GM23338 (cell line): ENCODE measurements at regions not wholly inside any gene's neighbourhood (a gene's known extent, or its start where the extent isn't known, plus 50 kb on each side); places are given as distances from the start of the nearest gene placed in this dataset.

Source experiments
- ATAC-seq: fragments of 200-7000 bp; cut with Tn5 transposase; 3 replicates; pipeline ENCODE4 v1.9.1; 2020
- DNase-seq: peaks from one replicate; pipeline ENCODE4 v3.0.0-alpha.2; 2015; ENCODE audit warnings: low spot score
- H2AFZ ChIP-seq: fragments of 200-600 bp; sonication (generic); 2 replicates; pipeline ENCODE4 v1.8.0; 2016; ENCODE audit warnings: antibody characterized with exemption, mild to moderate bottlenecking, moderate library complexity
- H3F3A ChIP-seq: fragments of 200-600 bp; sonication (generic); replicated peaks from 2 replicates; pipeline ENCODE4 v1.8.0; 2017; ENCODE audit warnings: antibody characterized with exemption, mixed run types, low read depth
- H3K27ac ChIP-seq: fragments of 200-600 bp; sonication (generic); 2 replicates; pipeline ENCODE4 v1.6.1; 2016; ENCODE audit warnings: low read depth
- H3K27me3 ChIP-seq: fragments of 200-600 bp; sonication (generic); 2 replicates; pipeline ENCODE4 v1.8.0; 2016; ENCODE audit warnings: mild to moderate bottlenecking, mixed run types, moderate library complexity; ENCODE audit not compliant: insufficient read depth
- H3K36me3 ChIP-seq: fragments of 200-600 bp; sonication (generic); 2 replicates; pipeline ENCODE4 v1.8.0; 2016; ENCODE audit warnings: mild to moderate bottlenecking; ENCODE audit not compliant: insufficient read depth
- H3K4me1 ChIP-seq: fragments of 200-600 bp; sonication (generic); 2 replicates; pipeline ENCODE4 v1.8.0; 2016; ENCODE audit warnings: mild to moderate bottlenecking, moderate library complexity; ENCODE audit not compliant: insufficient read depth
- H3K4me2 ChIP-seq: fragments of 200-600 bp; sonication (generic); 2 replicates; pipeline ENCODE4 v1.7.1; 2017; ENCODE audit warnings: mixed run types
- H3K4me3 ChIP-seq: fragments of 200-600 bp; sonication (generic); 2 replicates; pipeline ENCODE4 v1.6.1; 2016; ENCODE audit warnings: mixed run types
- H3K79me2 ChIP-seq: fragments of 200-600 bp; sonication (generic); replicated peaks from 2 replicates; pipeline ENCODE4 v1.8.0; 2017; ENCODE audit warnings: mild to moderate bottlenecking; ENCODE audit not compliant: insufficient read depth
- H3K9me2 ChIP-seq: fragments of 200-600 bp; sonication (generic); 2 replicates; pipeline ENCODE4 v1.8.0; 2017; ENCODE audit not compliant: insufficient read depth
- H4K20me1 ChIP-seq: fragments of 200-600 bp; sonication (generic); replicated peaks from 2 replicates; pipeline ENCODE4 v1.8.0; 2017; ENCODE audit warnings: mild to moderate bottlenecking; ENCODE audit not compliant: insufficient read depth
- H3K27ac Mint-ChIP-seq: 2 replicates; pipeline ENCODE4 v1.8.0; 2020; ENCODE audit warnings: inconsistent platforms, mild to moderate bottlenecking, moderate library complexity, mixed read lengths
- H3K27me3 Mint-ChIP-seq: 3 replicates; pipeline ENCODE4 v1.8.0; 2022; ENCODE audit warnings: low read depth, mild to moderate bottlenecking, moderate library complexity, mixed read lengths, inconsistent platforms; ENCODE audit not compliant: insufficient read depth, poor library complexity
- H3K36me3 Mint-ChIP-seq: 3 replicates; pipeline ENCODE4 v1.8.0; 2021; ENCODE audit warnings: low read depth, mild to moderate bottlenecking, inconsistent platforms, moderate library complexity, mixed read lengths
- H3K4me1 Mint-ChIP-seq: 3 replicates; pipeline ENCODE4 v1.8.0; 2020; ENCODE audit warnings: mild to moderate bottlenecking, inconsistent platforms, mixed read lengths
- H3K4me3 Mint-ChIP-seq: 3 replicates; pipeline ENCODE4 v1.8.0; 2021; ENCODE audit warnings: moderate library complexity, mild to moderate bottlenecking, inconsistent platforms, mixed read lengths
- H3K9me3 Mint-ChIP-seq: 3 replicates; pipeline ENCODE4 v1.8.0; 2020; ENCODE audit warnings: moderate library complexity, mild to moderate bottlenecking, inconsistent platforms, mixed read lengths
- EZH2phosphoT487 ChIP-seq: fragments of 200-600 bp; sonication (generic); IDR thresholded peaks from one replicate; pipeline ENCODE4 v1.8.1; 2018; ENCODE audit warnings: antibody characterized with exemption; ENCODE audit not compliant: unreplicated experiment
- JUNB ChIP-seq: IDR thresholded peaks from one replicate; pipeline ENCODE4 v1.6.1; 2016; ENCODE audit warnings: antibody characterized with exemption; ENCODE audit not compliant: unreplicated experiment
- POLR2AphosphoS5 ChIP-seq: IDR thresholded peaks from 2 replicates; pipeline ENCODE4 v1.6.1; 2016; ENCODE audit warnings: antibody characterized with exemption, low read depth
- TF ChIP-seq, protein P1 (sequence below): fragments of 250-450 bp; sonication (Bioruptor Pico); IDR thresholded peaks from 2 replicates; pipeline ENCODE4 v1.5.0; 2020; ENCODE audit warnings: mild to moderate bottlenecking, moderate library complexity
- TF ChIP-seq, protein P2 (sequence below): IDR thresholded peaks from one replicate; pipeline ENCODE4 v1.6.1; 2018; ENCODE audit warnings: antibody characterized with exemption; ENCODE audit not compliant: unreplicated experiment
- TF ChIP-seq, protein P3 (sequence below), 2 experiments: fragments of 200-600 bp in 1 of 2; sonication (generic) in 1 of 2; conservative IDR thresholded peaks; 2 replicates each; pipeline versions ENCODE4 v1.5.1 to v1.6.1; 2016 to 2017; ENCODE audit warnings: antibody characterized with exemption in 2 of 2, low read depth in 2 of 2, mild to moderate bottlenecking in 2 of 2, moderate library complexity in 1 of 2

DNA sequence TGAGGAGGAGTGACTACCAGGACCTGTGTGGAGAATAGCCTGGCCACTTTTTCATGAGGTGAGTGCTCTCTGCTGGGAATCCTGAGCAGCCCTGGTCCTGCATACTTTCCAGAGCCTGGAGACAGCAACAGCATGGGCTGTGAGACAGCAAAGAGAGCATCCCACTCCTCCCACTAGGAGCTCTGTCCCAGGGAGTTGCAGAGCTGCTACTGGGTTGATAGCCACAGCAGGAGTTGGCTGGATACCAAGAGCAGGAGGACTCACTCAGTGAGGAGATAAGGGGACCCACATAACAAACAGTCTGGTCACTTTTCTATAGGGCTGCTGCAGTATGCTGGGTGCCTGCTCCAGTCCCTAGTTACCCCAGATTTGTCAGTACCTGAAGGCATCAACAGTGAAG is 439.3 kb upstream of the CDH8 start (continued):
- TF ChIP-seq, protein P1, sequence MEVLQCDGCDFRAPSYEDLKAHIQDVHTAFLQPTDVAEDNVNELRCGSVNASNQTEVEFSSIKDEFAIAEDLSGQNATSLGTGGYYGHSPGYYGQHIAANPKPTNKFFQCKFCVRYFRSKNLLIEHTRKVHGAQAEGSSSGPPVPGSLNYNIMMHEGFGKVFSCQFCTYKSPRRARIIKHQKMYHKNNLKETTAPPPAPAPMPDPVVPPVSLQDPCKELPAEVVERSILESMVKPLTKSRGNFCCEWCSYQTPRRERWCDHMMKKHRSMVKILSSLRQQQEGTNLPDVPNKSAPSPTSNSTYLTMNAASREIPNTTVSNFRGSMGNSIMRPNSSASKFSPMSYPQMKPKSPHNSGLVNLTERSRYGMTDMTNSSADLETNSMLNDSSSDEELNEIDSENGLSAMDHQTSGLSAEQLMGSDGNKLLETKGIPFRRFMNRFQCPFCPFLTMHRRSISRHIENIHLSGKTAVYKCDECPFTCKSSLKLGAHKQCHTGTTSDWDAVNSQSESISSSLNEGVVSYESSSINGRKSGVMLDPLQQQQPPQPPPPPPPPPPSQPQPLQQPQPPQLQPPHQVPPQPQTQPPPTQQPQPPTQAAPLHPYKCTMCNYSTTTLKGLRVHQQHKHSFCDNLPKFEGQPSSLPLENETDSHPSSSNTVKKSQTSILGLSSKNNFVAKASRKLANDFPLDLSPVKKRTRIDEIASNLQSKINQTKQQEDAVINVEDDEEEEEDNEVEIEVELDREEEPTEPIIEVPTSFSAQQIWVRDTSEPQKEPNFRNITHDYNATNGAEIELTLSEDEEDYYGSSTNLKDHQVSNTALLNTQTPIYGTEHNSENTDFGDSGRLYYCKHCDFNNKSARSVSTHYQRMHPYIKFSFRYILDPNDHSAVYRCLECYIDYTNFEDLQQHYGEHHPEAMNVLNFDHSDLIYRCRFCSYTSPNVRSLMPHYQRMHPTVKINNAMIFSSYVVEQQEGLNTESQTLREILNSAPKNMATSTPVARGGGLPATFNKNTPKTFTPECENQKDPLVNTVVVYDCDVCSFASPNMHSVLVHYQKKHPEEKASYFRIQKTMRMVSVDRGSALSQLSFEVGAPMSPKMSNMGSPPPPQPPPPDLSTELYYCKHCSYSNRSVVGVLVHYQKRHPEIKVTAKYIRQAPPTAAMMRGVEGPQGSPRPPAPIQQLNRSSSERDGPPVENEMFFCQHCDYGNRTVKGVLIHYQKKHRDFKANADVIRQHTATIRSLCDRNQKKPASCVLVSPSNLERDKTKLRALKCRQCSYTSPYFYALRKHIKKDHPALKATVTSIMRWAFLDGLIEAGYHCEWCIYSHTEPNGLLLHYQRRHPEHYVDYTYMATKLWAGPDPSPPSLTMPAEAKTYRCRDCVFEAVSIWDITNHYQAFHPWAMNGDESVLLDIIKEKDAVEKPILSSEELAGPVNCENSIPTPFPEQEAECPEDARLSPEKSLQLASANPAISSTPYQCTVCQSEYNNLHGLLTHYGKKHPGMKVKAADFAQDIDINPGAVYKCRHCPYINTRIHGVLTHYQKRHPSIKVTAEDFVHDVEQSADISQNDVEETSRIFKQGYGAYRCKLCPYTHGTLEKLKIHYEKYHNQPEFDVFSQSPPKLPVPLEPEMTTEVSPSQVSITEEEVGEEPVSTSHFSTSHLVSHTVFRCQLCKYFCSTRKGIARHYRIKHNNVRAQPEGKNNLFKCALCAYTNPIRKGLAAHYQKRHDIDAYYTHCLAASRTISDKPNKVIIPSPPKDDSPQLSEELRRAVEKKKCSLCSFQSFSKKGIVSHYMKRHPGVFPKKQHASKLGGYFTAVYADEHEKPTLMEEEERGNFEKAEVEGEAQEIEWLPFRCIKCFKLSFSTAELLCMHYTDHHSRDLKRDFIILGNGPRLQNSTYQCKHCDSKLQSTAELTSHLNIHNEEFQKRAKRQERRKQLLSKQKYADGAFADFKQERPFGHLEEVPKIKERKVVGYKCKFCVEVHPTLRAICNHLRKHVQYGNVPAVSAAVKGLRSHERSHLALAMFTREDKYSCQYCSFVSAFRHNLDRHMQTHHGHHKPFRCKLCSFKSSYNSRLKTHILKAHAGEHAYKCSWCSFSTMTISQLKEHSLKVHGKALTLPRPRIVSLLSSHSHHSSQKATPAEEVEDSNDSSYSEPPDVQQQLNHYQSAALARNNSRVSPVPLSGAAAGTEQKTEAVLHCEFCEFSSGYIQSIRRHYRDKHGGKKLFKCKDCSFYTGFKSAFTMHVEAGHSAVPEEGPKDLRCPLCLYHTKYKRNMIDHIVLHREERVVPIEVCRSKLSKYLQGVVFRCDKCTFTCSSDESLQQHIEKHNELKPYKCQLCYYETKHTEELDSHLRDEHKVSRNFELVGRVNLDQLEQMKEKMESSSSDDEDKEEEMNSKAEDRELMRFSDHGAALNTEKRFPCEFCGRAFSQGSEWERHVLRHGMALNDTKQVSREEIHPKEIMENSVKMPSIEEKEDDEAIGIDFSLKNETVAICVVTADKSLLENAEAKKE (CRISPR knock-in tag) = no peak
- TF ChIP-seq EZH2phosphoT487 (no peak), POLR2AphosphoS5 (no peak)

DNA sequence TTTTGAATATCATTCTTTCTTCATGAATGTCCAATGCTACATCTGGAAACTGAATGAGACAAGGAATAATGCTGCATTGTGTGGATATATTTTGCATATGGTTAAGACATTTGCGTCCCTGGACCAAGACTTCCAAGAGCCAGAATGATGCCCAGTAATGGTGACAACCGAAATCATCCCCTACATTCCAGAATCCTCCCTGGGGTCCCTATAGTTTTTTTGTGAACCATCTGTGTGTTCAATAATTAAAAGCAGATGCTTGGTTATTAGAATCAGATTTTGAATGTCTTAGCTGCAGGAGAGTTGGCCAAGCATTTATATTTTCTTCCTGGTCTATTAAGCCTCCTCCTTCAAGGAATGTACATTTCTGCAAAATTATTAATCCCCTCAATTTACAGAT is 426.7 kb upstream of the CDH8 start:
- H3K27ac Mint-ChIP-seq = no peak overlapping the region
- no peak overlapping the region for H3K4me3 Mint-ChIP-seq
- H3K9me3 Mint-ChIP-seq = no peaks in the 10 kb centered on the region; the same call in 2 of the 3 replicates
- Histone ChIP-seq H3K9me2 (no peaks in the 10 kb centered on the region), H3K4me1 (no peaks in the 10 kb centered on the region), H4K20me1 (no peaks in the 10 kb centered on the region), H3F3A (no peaks in the 10 kb centered on the region), H3K36me3 (no peaks in the 10 kb centered on the region), H3K27me3 (no peaks in the 10 kb centered on the region), H3K4me3 (no peak overlapping the region), H2AFZ (no peak overlapping the region), H3K4me2 (no peak overlapping the region), H3K27ac (no peak overlapping the region), H3K79me2 (no peaks in the 10 kb centered on the region)
- H3K36me3 Mint-ChIP-seq = no peaks in the 10 kb centered on the region
- no peaks in the 10 kb centered on the region for H3K27me3 Mint-ChIP-seq
- ATAC-seq = no peak
- H3K4me1 Mint-ChIP-seq = no peaks in the 10 kb centered on the region
- DNase-seq = no peak
- TF ChIP-seq JUNB = no peak
- TF ChIP-seq, protein P2, sequence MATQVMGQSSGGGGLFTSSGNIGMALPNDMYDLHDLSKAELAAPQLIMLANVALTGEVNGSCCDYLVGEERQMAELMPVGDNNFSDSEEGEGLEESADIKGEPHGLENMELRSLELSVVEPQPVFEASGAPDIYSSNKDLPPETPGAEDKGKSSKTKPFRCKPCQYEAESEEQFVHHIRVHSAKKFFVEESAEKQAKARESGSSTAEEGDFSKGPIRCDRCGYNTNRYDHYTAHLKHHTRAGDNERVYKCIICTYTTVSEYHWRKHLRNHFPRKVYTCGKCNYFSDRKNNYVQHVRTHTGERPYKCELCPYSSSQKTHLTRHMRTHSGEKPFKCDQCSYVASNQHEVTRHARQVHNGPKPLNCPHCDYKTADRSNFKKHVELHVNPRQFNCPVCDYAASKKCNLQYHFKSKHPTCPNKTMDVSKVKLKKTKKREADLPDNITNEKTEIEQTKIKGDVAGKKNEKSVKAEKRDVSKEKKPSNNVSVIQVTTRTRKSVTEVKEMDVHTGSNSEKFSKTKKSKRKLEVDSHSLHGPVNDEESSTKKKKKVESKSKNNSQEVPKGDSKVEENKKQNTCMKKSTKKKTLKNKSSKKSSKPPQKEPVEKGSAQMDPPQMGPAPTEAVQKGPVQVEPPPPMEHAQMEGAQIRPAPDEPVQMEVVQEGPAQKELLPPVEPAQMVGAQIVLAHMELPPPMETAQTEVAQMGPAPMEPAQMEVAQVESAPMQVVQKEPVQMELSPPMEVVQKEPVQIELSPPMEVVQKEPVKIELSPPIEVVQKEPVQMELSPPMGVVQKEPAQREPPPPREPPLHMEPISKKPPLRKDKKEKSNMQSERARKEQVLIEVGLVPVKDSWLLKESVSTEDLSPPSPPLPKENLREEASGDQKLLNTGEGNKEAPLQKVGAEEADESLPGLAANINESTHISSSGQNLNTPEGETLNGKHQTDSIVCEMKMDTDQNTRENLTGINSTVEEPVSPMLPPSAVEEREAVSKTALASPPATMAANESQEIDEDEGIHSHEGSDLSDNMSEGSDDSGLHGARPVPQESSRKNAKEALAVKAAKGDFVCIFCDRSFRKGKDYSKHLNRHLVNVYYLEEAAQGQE = no peak
- TF ChIP-seq, protein P3, sequence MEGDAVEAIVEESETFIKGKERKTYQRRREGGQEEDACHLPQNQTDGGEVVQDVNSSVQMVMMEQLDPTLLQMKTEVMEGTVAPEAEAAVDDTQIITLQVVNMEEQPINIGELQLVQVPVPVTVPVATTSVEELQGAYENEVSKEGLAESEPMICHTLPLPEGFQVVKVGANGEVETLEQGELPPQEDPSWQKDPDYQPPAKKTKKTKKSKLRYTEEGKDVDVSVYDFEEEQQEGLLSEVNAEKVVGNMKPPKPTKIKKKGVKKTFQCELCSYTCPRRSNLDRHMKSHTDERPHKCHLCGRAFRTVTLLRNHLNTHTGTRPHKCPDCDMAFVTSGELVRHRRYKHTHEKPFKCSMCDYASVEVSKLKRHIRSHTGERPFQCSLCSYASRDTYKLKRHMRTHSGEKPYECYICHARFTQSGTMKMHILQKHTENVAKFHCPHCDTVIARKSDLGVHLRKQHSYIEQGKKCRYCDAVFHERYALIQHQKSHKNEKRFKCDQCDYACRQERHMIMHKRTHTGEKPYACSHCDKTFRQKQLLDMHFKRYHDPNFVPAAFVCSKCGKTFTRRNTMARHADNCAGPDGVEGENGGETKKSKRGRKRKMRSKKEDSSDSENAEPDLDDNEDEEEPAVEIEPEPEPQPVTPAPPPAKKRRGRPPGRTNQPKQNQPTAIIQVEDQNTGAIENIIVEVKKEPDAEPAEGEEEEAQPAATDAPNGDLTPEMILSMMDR (conservative IDR thresholded peaks at IDR 0.05; ENCODE audit: low read depth in 2 of 2) = no peak
